Smooth muscle cell of the brain vasculature (primary cell): ENCODE measurements at regions not wholly inside any gene's neighbourhood (a gene's known extent, or its start where the extent isn't known, plus 50 kb on each side); places are given as distances from the start of the nearest gene placed in this dataset.
"Not testable (repeated sequence)": the region's sequence is repeated elsewhere in the genome, so short reads cannot be mapped to it uniquely, and the experiment has no call there.

Source experiments
- DNase-seq: peaks from one replicate; pipeline ENCODE4 v3.0.0-alpha.2; 2012; ENCODE audit warnings: low read depth, low spot score

GRCh38 chr1:9441451-9442133 lies 97.7 kb upstream of the SLC25A33 start:
- DNase-seq: no peak

DNA sequence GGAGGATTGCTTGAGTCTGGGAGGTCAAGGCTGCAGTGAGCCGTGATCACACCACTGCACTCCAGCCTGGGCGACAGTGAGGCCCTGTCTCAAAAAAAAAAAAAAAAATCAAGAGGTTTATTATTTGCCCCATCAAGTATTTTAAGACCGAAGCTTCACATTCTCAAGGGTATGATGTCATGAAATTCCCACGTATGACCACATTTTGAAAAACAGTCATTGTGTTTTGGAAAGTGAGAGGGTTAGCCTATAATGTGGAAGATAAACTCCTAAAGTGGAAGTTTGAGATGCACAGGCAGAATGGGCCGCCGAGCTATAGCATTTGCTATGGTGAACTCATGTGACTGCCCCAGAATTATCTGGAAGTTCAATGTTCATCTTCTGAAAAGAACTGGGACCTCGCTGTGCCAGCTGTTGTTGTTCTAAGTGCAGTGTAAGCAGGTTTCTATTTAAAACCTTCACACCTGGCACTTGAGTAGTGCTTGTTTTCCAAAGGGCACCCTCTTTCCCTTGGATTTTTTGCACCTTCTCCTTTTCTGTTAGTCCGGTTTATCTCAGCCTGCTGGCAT lies 96.9 kb upstream of the SLC25A33 start:
- no peak for DNase-seq

GRCh38 chr1:9442986-9443385 lies 96.3 kb upstream of the SLC25A33 start:
- DNase-seq: no peak

DNA sequence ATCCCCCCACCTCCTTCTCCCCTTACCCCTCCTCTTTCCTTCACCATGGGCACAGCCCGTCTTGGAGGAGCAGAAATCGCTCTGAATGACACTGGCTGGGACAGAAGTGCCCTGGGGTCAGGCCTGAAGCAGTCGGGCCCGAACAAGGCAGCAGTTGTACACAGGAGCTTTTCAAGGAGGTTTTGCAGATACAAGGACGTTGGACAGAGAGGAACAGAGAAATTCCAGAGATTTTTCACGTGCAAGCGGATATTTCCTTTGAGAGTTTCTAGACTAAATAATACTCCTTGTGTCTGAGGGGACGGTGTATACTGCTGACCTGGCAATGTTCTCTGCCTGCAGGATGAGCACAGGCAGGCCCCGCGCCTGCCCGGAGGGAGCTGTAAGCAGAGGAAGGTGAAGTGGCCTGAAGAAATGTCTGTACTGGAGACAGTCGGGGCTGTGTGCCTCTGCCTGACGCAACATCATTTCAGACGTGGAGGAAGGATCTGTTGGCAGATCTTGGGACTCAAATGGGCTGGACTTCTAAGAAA lies 95.3 kb upstream of the SLC25A33 start:
- no peak for DNase-seq

DNA sequence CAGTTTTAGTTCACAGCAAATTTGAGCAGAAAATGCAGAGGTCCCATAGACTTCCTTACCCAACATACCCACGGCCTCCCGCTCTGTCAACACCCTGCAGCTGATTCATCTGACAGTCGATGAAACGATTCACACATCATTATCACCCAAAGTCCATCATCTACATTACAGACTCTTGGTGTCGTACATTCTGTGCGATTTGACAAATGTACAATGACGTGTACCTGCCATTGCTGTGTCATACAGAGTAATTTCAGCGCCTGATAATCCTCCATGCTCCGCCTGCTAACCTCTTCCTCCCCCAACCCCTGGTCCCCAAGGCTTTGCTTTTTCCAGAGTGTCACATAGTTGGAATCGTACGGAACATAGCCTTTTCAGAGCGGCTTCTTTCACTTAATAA lies 94.7 kb upstream of the SLC25A33 start:
- no peak for DNase-seq

DNA sequence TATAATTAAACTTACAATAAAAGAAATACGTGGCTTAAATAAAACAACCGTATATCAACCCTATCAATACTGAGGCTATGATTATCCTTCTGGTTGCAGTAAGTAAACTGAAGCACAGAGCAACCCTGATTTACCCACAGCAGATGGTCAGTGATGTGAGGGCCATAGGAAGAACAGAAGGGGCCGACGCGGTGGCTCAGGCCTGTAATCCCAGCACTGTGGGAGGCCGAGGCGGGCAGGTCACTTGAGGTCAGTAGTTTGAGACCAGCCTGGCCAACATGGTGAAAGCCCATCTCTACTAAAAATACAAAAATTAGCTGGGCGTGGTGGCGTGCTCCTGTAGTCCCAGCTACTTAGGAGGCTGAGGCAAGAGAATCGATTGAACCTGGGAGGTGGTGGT lies 94.2 kb upstream of the SLC25A33 start:
- not testable (repeated sequence) for DNase-seq

DNA sequence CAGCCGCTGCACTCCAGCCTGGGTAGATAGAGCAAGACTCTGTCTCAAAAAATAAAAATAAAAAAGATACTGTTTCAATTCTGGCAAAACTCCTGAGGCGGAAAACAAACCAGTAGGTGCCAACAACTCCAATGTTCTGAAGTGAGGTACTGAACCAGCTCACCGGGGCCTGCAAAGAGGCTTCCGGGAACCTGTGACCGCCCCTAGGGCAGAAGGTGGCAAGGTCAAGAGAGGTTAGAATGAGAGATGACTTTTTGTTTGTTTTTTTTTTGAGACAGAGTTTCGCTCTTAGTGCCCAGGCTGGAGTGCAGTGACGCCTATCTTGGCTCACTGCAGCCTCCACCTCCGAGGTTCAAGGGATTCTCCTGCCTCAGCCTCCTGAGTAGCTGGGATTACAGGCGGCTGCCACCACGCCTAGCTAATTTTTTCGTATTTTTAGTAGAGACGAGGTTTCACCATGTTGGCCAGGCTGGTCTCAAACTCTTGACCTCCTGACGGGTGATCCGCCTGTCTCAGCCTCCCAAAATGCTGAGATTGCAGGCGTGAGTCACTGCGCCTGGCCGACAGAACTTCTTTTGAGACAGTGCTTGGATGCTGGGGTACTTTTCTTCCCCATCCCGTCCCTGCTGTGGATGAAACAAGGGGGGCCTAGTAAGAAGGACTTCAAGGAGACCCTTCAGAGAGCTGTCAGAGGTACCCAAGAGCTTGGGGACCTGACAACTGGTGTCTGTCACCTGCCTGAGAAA lies 91.9 kb upstream of the SLC25A33 start:
- DNase-seq: no peak

- DNase-seq: no peak
Measured at GRCh38 chr1:9448132-9449109, 90.8 kb upstream of the SLC25A33 start.

GRCh38 chr1:9449110-9449627 lies 90.1 kb upstream of the SLC25A33 start:
- DNase-seq: no peak

GRCh38 chr1:9449976-9450696 lies 89.1 kb upstream of the SLC25A33 start:
- no peak for DNase-seq

DNA sequence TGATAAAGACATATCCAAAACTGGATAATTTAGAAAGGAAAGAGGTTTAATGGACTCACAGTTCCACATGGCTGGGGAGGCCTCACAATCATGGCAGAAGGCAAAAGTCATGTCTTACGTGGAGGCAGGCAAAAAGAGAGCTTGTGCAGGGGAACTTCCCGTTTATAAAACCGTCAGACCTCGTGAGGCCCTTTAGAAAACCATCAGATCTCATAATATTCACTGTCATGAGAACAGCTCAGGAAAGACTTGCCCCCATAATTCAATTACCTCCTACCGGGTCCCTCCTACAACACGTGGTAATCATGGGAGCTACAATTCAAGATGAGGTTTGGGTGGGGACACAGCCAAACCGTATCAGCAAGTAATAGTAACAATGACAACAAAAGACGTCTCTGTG lies 88.2 kb upstream of the SLC25A33 start:
- no peak for DNase-seq

DNA sequence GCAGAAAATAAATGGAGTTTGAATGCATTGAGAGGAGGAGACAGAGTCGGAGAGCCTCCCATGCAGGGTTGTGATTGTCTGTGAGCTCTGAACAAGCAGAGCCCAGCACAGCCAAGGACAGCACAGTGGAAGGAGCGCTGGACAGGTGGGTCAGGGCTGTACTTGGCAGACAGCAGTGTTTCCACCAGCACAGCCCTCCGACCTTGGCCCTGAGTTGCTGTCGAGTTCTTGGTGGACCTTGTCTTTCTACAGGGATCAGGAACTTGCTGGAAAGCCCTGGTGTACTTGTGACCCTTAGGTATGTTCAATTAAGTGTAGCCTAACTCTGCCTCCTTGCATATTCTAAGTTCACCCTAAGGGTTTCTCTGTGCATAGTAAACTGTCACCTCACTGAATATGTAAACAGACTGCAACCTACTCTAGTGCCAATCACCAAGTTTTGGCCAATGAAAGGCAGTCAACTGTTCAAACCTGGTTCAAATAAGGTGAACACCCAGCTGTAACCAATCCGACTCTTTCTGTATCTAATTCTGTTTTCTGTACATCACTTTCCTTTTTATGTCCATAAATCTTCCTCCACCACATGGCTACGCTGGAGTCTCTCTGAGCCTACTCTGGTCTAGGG lies 86.6 kb upstream of the SLC25A33 start:
- no peak for DNase-seq

- no peak for DNase-seq
Measured at GRCh38 chr1:9453375-9453774, 85.9 kb upstream of the SLC25A33 start.

GRCh38 chr1:9453779-9454418 lies 85.4 kb upstream of the SLC25A33 start:
- DNase-seq: no peak

GRCh38 chr1:9454494-9455066 lies 84.7 kb upstream of the SLC25A33 start:
- DNase-seq: no peak

DNA sequence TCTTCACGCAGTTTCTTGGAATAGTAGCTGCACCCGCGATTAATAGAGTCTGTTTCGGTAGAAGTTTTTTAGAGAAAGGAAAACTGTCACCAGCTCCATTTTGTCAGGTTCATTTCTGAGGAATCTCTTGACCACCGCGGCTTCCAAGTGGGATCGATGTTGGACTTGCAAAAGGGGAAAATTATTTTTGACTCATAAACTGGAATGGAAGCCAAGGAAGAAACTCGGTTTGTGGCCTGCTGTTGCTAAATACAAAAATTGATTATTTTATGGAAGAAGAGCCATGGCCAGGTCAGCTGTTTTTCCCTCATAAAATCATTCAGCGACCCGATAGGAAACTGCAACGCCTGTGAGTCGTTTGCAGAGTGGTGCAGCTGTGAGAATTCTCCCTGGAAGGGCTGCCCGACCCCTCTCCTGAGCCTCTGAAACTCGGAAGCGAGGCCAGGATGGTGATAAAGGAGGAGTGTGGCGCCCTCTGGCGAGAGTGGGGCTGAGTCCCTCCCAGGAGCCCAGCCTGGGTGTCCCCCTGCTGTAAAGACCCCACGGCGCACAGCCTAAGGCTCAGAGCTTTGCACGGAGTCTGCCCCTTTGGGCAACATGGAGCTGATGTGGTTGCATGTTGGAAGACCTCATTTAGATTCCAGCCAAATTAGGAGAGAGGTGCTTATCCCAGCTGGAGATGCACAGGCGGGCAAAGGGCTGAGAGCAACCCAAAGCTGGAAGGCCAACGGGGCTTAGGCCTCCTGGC lies 83.6 kb upstream of the SLC25A33 start:
- DNase-seq: no peak

DNA sequence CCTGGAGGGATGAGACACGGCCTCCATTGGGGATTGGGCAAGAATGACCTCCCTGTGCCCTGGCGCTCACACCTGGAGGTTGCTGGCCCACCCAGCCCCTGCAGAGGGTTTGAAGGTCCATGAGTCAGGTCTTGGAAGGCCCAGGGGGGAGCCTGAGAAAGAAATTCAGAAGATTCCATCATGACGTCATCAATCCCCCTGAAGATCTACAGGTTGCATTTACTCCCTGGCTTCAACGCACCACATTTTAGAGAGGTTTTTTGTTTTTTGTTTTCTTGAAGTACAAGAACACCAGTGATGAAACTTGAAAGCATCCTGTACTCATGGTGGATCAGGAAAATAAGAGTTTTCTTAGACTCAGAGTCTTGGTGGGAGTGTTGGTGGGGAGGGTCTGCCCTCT lies 82.4 kb upstream of the SLC25A33 start:
- no peak for DNase-seq

GRCh38 chr1:9459816-9460407 lies 79.4 kb upstream of the SLC25A33 start:
- DNase-seq: no peak
